Endothelial cell (in vitro differentiated cells): ENCODE measurements at regions not wholly inside any gene's neighbourhood (a gene's known extent, or its start where the extent isn't known, plus 50 kb on each side); places are given as distances from the start of the nearest gene placed in this dataset.

ENCODE experiments used
- DNase-seq: peaks from one replicate; pipeline ENCODE4 v3.0.0; 2021; ENCODE audit warnings: low spot score
- H3K27ac Mint-ChIP-seq: one replicate; pipeline ENCODE4 v1.8.0; 2021; ENCODE audit warnings: mixed read lengths, inconsistent platforms; ENCODE audit not compliant: unreplicated experiment
- H3K27me3 Mint-ChIP-seq: one replicate; pipeline ENCODE4 v1.8.0; 2021; ENCODE audit warnings: mild to moderate bottlenecking, moderate library complexity, mixed read lengths, inconsistent platforms; ENCODE audit not compliant: unreplicated experiment
- H3K36me3 Mint-ChIP-seq: one replicate; pipeline ENCODE4 v1.8.0; 2021; ENCODE audit warnings: mild to moderate bottlenecking, low read depth, mixed read lengths, inconsistent platforms; ENCODE audit not compliant: unreplicated experiment
- H3K4me1 Mint-ChIP-seq: one replicate; pipeline ENCODE4 v1.8.0; 2021; ENCODE audit warnings: mild to moderate bottlenecking, mixed read lengths, inconsistent platforms; ENCODE audit not compliant: unreplicated experiment
- H3K4me3 Mint-ChIP-seq: one replicate; pipeline ENCODE4 v1.8.0; 2021; ENCODE audit warnings: mild to moderate bottlenecking, mixed read lengths, inconsistent platforms; ENCODE audit not compliant: unreplicated experiment
- H3K9me3 Mint-ChIP-seq: one replicate; pipeline ENCODE4 v1.8.0; 2021; ENCODE audit warnings: mixed read lengths, inconsistent platforms; ENCODE audit not compliant: unreplicated experiment
- TF ChIP-seq, protein P1 (sequence below): fragments of 200-600 bp; sonication (generic); IDR thresholded peaks from one replicate; pipeline ENCODE4 v1.5.0; 2021; ENCODE audit warnings: antibody characterized with exemption; ENCODE audit not compliant: unreplicated experiment

DNA sequence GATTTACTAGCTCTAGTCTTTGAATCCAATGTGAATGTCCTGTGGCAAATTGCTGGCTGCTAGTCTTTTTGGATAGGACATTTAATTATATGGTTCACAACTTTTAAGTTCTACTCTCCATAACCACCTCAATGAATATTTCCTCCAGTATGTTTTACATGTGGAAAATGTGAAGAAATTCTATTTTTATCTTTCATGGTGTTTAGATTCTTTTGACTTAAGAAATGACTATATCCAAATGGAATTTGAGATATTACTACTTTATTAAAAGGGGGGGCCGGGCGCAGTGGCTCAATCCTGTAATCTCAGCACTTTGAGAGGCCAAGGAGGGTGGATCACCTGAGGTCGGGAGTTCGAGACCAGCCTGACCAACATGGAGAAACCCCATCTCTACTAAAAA, 202.0 kb downstream of the ARL4A start:
- TF ChIP-seq, protein P1, sequence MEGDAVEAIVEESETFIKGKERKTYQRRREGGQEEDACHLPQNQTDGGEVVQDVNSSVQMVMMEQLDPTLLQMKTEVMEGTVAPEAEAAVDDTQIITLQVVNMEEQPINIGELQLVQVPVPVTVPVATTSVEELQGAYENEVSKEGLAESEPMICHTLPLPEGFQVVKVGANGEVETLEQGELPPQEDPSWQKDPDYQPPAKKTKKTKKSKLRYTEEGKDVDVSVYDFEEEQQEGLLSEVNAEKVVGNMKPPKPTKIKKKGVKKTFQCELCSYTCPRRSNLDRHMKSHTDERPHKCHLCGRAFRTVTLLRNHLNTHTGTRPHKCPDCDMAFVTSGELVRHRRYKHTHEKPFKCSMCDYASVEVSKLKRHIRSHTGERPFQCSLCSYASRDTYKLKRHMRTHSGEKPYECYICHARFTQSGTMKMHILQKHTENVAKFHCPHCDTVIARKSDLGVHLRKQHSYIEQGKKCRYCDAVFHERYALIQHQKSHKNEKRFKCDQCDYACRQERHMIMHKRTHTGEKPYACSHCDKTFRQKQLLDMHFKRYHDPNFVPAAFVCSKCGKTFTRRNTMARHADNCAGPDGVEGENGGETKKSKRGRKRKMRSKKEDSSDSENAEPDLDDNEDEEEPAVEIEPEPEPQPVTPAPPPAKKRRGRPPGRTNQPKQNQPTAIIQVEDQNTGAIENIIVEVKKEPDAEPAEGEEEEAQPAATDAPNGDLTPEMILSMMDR: no peak
- no peaks in the 10 kb centered on the region for H3K9me3 Mint-ChIP-seq
- no peak overlapping the region for H3K4me3 Mint-ChIP-seq
- peaks cover 3% of the 10 kb centered on the region for H3K27me3 Mint-ChIP-seq
- H3K36me3 Mint-ChIP-seq: no peaks in the 10 kb centered on the region
- no peak for DNase-seq
- H3K4me1 Mint-ChIP-seq: no peaks in the 10 kb centered on the region
- no peak overlapping the region for H3K27ac Mint-ChIP-seq

DNA sequence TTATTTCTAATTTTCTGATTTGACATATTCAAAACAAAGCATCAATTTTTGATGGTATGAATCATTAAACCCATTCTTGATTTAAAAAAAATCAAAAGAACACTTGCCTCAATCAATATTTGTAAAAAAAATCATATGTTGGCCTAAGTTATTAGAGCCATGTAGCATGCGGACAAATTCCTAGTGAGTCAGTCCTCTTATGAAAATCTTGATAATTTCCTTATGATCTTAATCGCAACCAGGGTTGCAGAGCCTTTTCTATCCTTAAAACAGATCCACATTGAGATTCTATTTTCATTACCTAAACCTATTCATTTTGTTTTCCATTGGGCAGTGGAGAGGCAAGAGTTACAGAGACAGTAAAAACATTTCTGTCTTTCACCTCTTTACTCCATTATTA, 203.2 kb downstream of the ARL4A start:
- no peak overlapping the region for H3K27ac Mint-ChIP-seq

DNA sequence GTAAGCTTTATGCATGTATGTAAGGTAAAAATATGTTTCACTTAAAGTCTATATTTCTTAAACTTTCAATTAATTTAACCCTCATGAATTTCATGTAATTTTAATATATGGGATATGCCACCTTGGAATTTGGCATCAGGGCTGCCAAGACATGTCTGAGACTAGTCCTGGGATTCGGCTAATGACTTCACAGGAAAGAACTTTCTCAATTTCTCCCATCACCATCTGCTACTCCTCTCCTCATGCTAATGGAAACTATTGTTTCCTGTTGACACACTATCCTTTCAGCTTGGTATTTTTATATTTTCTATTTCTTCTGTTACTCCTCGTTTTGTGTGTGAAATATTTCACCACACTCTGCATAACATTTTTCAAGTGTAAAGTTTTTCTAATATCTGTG, 205.9 kb downstream of the ARL4A start:
- Mint-ChIP-seq H3K27me3 (no peaks in the 10 kb centered on the region), H3K4me3 (no peak overlapping the region), H3K9me3 (no peaks in the 10 kb centered on the region), H3K4me1 (no peaks in the 10 kb centered on the region), H3K36me3 (no peaks in the 10 kb centered on the region), H3K27ac (no peak overlapping the region)
- TF ChIP-seq, protein P1: no peak
- DNase-seq: no peak

More for the DNA sequence above, 203.2 kb downstream of the ARL4A start:
- H3K27me3 Mint-ChIP-seq: peaks cover 3% of the 10 kb centered on the region
- no peak for DNase-seq
- no peaks in the 10 kb centered on the region for H3K9me3 Mint-ChIP-seq
- no peak overlapping the region for H3K4me3 Mint-ChIP-seq
- TF ChIP-seq, protein P1: no peak
- no peaks in the 10 kb centered on the region for H3K4me1 Mint-ChIP-seq
- no peaks in the 10 kb centered on the region for H3K36me3 Mint-ChIP-seq

DNA sequence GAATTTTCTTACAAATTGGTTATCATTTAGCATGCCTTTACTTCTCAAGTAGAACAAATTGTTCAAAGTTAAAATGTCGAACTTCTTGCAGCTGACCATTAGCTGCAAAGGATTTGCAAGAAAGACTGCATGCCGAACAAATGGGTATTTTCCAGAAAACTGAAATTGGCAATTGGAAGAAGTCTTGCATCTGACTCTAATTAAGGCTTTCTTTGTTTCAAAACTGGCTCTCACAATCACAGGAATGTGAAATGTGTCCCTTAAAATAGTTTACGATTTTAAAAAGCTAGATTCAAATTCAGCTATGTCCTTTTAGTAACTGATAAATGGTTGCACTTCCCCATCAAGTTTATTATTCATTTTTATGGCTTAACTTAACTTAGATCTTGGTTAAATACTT, 207.9 kb downstream of the ARL4A start:
- Mint-ChIP-seq H3K36me3 (no peaks in the 10 kb centered on the region), H3K4me1 (no peaks in the 10 kb centered on the region), H3K27ac (no peak overlapping the region), H3K27me3 (no peaks in the 10 kb centered on the region), H3K4me3 (no peak overlapping the region), H3K9me3 (no peaks in the 10 kb centered on the region)
- TF ChIP-seq, protein P1: no peak
- DNase-seq: no peak

DNA sequence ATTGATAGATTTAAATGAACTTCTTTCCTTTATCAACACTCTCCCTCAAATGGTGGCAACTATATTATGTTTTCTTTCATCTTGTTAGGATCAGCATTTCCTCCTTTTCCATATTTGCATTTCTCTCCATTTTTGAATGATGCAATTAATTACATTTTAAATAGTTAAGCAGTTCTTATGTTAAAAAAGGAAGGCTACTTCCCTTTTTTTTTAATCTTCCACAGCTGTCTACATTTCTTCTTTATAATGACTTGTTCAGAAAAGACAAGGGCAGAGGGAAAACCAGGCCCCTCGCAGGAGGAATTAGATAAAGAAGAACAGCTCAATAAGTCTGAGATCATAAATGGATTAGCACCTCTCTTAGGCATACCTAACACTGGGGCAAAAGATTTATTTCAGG, 208.9 kb downstream of the ARL4A start:
- H3K4me1 Mint-ChIP-seq: no peaks in the 10 kb centered on the region

More for the DNA sequence above, 208.9 kb downstream of the ARL4A start:
- no peaks in the 10 kb centered on the region for H3K36me3 Mint-ChIP-seq
- DNase-seq: no peak
- H3K4me3 Mint-ChIP-seq: no peak overlapping the region
- H3K27ac Mint-ChIP-seq: no peak overlapping the region
- no peaks in the 10 kb centered on the region for H3K27me3 Mint-ChIP-seq
- H3K9me3 Mint-ChIP-seq: no peaks in the 10 kb centered on the region
- TF ChIP-seq, protein P1: no peak
